Duodenal mucosa (tissue), 2 donors: ENCODE measurements at regions not wholly inside any gene's neighbourhood (a gene's known extent, or its start where the extent isn't known, plus 50 kb on each side); places are given as distances from the start of the nearest gene placed in this dataset.

Experiments
- H3K27ac ChIP-seq: one replicate; pipeline ENCODE4 v1.7.0; 2013; ENCODE audit warnings: low read depth, low read length
- H3K27me3 ChIP-seq, 2 donors: one replicate each; pipeline ENCODE4 v1.7.0; 2013; ENCODE audit warnings: low read length in 2 of 2, control low read depth in 1 of 2; ENCODE audit not compliant: insufficient read depth in 2 of 2, control insufficient read depth in 1 of 2
- H3K36me3 ChIP-seq, 2 donors: one replicate each; pipeline ENCODE4 v1.7.0; 2013; ENCODE audit warnings: low read length in 2 of 2, control low read depth in 1 of 2; ENCODE audit not compliant: insufficient read depth in 2 of 2, control insufficient read depth in 1 of 2
- H3K4me1 ChIP-seq, 2 donors: one replicate each; pipeline ENCODE4 v1.7.0; 2013; ENCODE audit warnings: low read length in 2 of 2, control low read depth in 1 of 2; ENCODE audit not compliant: insufficient read depth in 2 of 2, control insufficient read depth in 1 of 2
- H3K4me3 ChIP-seq, 2 donors: one replicate each; pipeline ENCODE4 v1.7.0; 2013; ENCODE audit warnings: low read length in 2 of 2, low read depth in 1 of 2
- H3K9ac ChIP-seq, 2 donors: one replicate each; pipeline ENCODE4 v1.7.0; 2013; ENCODE audit warnings: low read length in 2 of 2, low read depth in 1 of 2
- H3K9me3 ChIP-seq, 2 donors: one replicate each; pipeline ENCODE4 v1.7.0; 2013; ENCODE audit warnings: low read length in 2 of 2, control low read depth in 1 of 2; ENCODE audit not compliant: control insufficient read depth in 1 of 2

- H3K4me3 ChIP-seq = no peak overlapping the region
- H3K9me3 ChIP-seq = no peaks in the 10 kb centered on the region
- H3K4me1 ChIP-seq = no peaks in the 10 kb centered on the region
Observed at GRCh38 chr6:134846031-134846430, 103.9 kb downstream of the ALDH8A1 start.

GRCh38 chr6:134844120-134844519 is 105.8 kb downstream of the ALDH8A1 start:
- H3K27me3 ChIP-seq = no peaks in the 10 kb centered on the region
- peaks cover 4 to 6% of the 10 kb centered on the region in 2 donors for H3K4me1 ChIP-seq
- no peak overlapping the region for H3K4me3 ChIP-seq
- H3K9me3 ChIP-seq = no peaks in the 10 kb centered on the region
- H3K27ac ChIP-seq = no peak overlapping the region
- H3K9ac ChIP-seq = no peak overlapping the region
- no peaks in the 10 kb centered on the region for H3K36me3 ChIP-seq

More at GRCh38 chr6:134846031-134846430, 103.9 kb downstream of the ALDH8A1 start:
- H3K27ac ChIP-seq = no peak overlapping the region
- no peak overlapping the region for H3K9ac ChIP-seq
- H3K27me3 ChIP-seq = no peaks in the 10 kb centered on the region
- no peaks in the 10 kb centered on the region for H3K36me3 ChIP-seq

GRCh38 chr6:134840086-134840867 is 109.6 kb downstream of the ALDH8A1 start:
- no peaks in the 10 kb centered on the region for H3K9me3 ChIP-seq
- H3K9ac ChIP-seq = no peak overlapping the region
- no peaks in the 10 kb centered on the region for H3K36me3 ChIP-seq
- no peak overlapping the region for H3K27ac ChIP-seq
- H3K4me1 ChIP-seq = peaks cover 6 to 13% of the 10 kb centered on the region in 2 donors
- H3K27me3 ChIP-seq = no peaks in the 10 kb centered on the region
- no peak overlapping the region for H3K4me3 ChIP-seq

GRCh38 chr6:134835993-134836392 is 113.9 kb downstream of the ALDH8A1 start:
- H3K4me1 ChIP-seq = peaks cover 14 to 18% of the 10 kb centered on the region in 2 donors
- no peaks in the 10 kb centered on the region for H3K27me3 ChIP-seq
- H3K4me3 ChIP-seq = no peak overlapping the region
- no peak overlapping the region for H3K9ac ChIP-seq
- no peak overlapping the region for H3K27ac ChIP-seq
- H3K36me3 ChIP-seq = no peaks in the 10 kb centered on the region
- no peaks in the 10 kb centered on the region for H3K9me3 ChIP-seq

- Histone ChIP-seq H3K4me1 (peaks cover 14 to 17% of the 10 kb centered on the region in 2 donors), H3K36me3 (no peaks in the 10 kb centered on the region), H3K9me3 (no peaks in the 10 kb centered on the region), H3K9ac (no peak overlapping the region), H3K27ac (no peak overlapping the region), H3K27me3 (no peaks in the 10 kb centered on the region), H3K4me3 (no peak overlapping the region)
Observed at GRCh38 chr6:134830940-134831339, 119.0 kb downstream of the ALDH8A1 start.

GRCh38 chr6:134830194-134830593 is 119.7 kb downstream of the ALDH8A1 start:
- H3K4me3 ChIP-seq = no peak overlapping the region
- no peak overlapping the region for H3K9ac ChIP-seq
- no peak overlapping the region for H3K27ac ChIP-seq
- H3K4me1 ChIP-seq = peaks cover 13 to 17% of the 10 kb centered on the region in 2 donors
- no peaks in the 10 kb centered on the region for H3K36me3 ChIP-seq
- no peaks in the 10 kb centered on the region for H3K27me3 ChIP-seq
- no peaks in the 10 kb centered on the region for H3K9me3 ChIP-seq

- Histone ChIP-seq H3K27ac (no peak overlapping the region), H3K36me3 (no peaks in the 10 kb centered on the region), H3K9ac (no peak overlapping the region), H3K4me3 (no peak overlapping the region), H3K27me3 (no peaks in the 10 kb centered on the region), H3K4me1 (peaks cover 13 to 19% of the 10 kb centered on the region in 2 donors), H3K9me3 (no peaks in the 10 kb centered on the region)
Observed at GRCh38 chr6:134828641-134829040, 121.3 kb downstream of the ALDH8A1 start.

- H3K4me3 ChIP-seq = no peak overlapping the region
- no peaks in the 10 kb centered on the region for H3K9me3 ChIP-seq
- H3K27ac ChIP-seq = no peak overlapping the region
- H3K4me1 ChIP-seq = peaks cover 18 to 23% of the 10 kb centered on the region in 2 donors
- H3K27me3 ChIP-seq = no peaks in the 10 kb centered on the region
- H3K36me3 ChIP-seq = no peaks in the 10 kb centered on the region
- H3K9ac ChIP-seq = no peak overlapping the region
Observed at GRCh38 chr6:134826889-134827737, 122.8 kb downstream of the ALDH8A1 start.

GRCh38 chr6:134823710-134824034 is 126.2 kb downstream of the ALDH8A1 start:
- H3K27me3 ChIP-seq = no peaks in the 10 kb centered on the region
- H3K4me3 ChIP-seq = no peak overlapping the region
- no peak overlapping the region for H3K27ac ChIP-seq
- H3K4me1 ChIP-seq = peaks cover 8 to 12% of the 10 kb centered on the region in 2 donors
- H3K36me3 ChIP-seq = no peaks in the 10 kb centered on the region
- H3K9me3 ChIP-seq = no peaks in the 10 kb centered on the region
- no peak overlapping the region for H3K9ac ChIP-seq
